IMR-90 (cell line): ENCODE measurements at regions not wholly inside any gene's neighbourhood (a gene's known extent, or its start where the extent isn't known, plus 50 kb on each side); places are given as distances from the start of the nearest gene placed in this dataset.

Source experiments
- ATAC-seq: fragments of 200-7000 bp; cut with Tn5 transposase; 2 replicates; pipeline ENCODE4 v1.9.1; 2020; ENCODE audit warnings: low read depth, mild to moderate bottlenecking, moderate library complexity
- BruUV-seq: library from RNA; stranded (reverse); fragments of 400-500 nt; replicated peaks from 2 replicates; lab custom pipeline; 2021; lab: Mats Ljungman, UMichigan
- CTCF ChIA-PET: fragments of 300-600 bp; formaldehyde crosslinking; extraction: SDS; loops from one replicate; lab custom pipeline; 2021; ENCODE audit warnings: antibody characterized with exemption; lab: Yijun Ruan, JAX
- POLR2A ChIA-PET: fragments of 300-600 bp; sonication (Branson Sonifier 250); formaldehyde crosslinking; loops from one replicate; lab custom pipeline; 2022; ENCODE audit warnings: antibody characterized with exemption; ENCODE audit not compliant: unreplicated experiment; lab: Charles Lee
- DNase-seq: peaks from one replicate; pipeline ENCODE4 v3.0.0; 2013
- H2AFZ ChIP-seq: replicated peaks from 2 replicates; pipeline ENCODE3; 2013; ENCODE audit warnings: low read length, mild to moderate bottlenecking; ENCODE audit not compliant: poor library complexity
- H2AK5ac ChIP-seq: 2 replicates; pipeline ENCODE4 v1.6.1; 2013; ENCODE audit warnings: low read depth, low read length, inconsistent platforms
- H2AK9ac ChIP-seq: replicated peaks from 2 replicates; pipeline ENCODE3; 2013; ENCODE audit warnings: mild to moderate bottlenecking, low read depth, low read length, moderate library complexity; ENCODE audit not compliant: poor library complexity
- H2BK120ac ChIP-seq: 2 replicates; pipeline ENCODE4 v1.6.1; 2013; ENCODE audit warnings: low read depth, low read length, inconsistent platforms
- H2BK15ac ChIP-seq: 3 replicates; pipeline ENCODE4 v1.6.1; 2013; ENCODE audit warnings: low read depth, low read length, inconsistent platforms
- H2BK20ac ChIP-seq: 2 replicates; pipeline ENCODE4 v1.6.1; 2013; ENCODE audit warnings: low read depth, mild to moderate bottlenecking, inconsistent platforms, low read length, moderate library complexity
- H2BK5ac ChIP-seq: 2 replicates; pipeline ENCODE4 v1.6.1; 2013; ENCODE audit warnings: mild to moderate bottlenecking, low read depth, low read length, inconsistent platforms; ENCODE audit not compliant: poor library complexity, severe bottlenecking
- H3K14ac ChIP-seq: replicated peaks from 2 replicates; pipeline ENCODE4 v1.6.1; 2013; ENCODE audit warnings: low read depth, low read length, inconsistent platforms
- H3K18ac ChIP-seq: 2 replicates; pipeline ENCODE4 v1.6.1; 2013; ENCODE audit warnings: low read depth, low read length, control low read depth
- H3K23ac ChIP-seq: 2 replicates; pipeline ENCODE4 v1.6.1; 2013; ENCODE audit warnings: low read depth, low read length, inconsistent platforms
- H3K27ac ChIP-seq: 2 replicates; pipeline ENCODE4 v1.5.1; 2013; ENCODE audit warnings: mild to moderate bottlenecking, control low read depth, low read length; ENCODE audit not compliant: insufficient read depth
- H3K27me3 ChIP-seq: 2 replicates; pipeline ENCODE4 v1.6.1; 2013; ENCODE audit warnings: low read length; ENCODE audit not compliant: control insufficient read depth, insufficient read depth
- H3K36me3 ChIP-seq: 2 replicates; pipeline ENCODE4 v1.6.1; 2013; ENCODE audit warnings: low read length, mixed read lengths; ENCODE audit not compliant: control insufficient read depth, insufficient read depth
- H3K4ac ChIP-seq: 2 replicates; pipeline ENCODE4 v1.6.1; 2013; ENCODE audit warnings: low read depth, low read length, inconsistent platforms
- H3K4me1 ChIP-seq: 2 replicates; pipeline ENCODE4 v1.6.1; 2013; ENCODE audit warnings: low read length, mixed read lengths; ENCODE audit not compliant: control insufficient read depth, insufficient read depth
- H3K4me2 ChIP-seq: 2 replicates; pipeline ENCODE4 v1.6.1; 2013; ENCODE audit warnings: low read depth, mild to moderate bottlenecking, control low read depth, low read length, moderate library complexity
- H3K4me3 ChIP-seq: 2 replicates; pipeline ENCODE4 v1.5.1; 2013; ENCODE audit warnings: low read depth, mild to moderate bottlenecking, control low read depth, low read length, moderate library complexity; ENCODE audit not compliant: insufficient read depth
- H3K56ac ChIP-seq: 2 replicates; pipeline ENCODE4 v1.6.1; 2013; ENCODE audit warnings: low read length, inconsistent platforms; ENCODE audit not compliant: insufficient read depth; ENCODE audit errors: extremely low read depth
- H3K79me1 ChIP-seq, 2 experiments: 2 replicates each; pipeline ENCODE4 v1.6.1; 2013; ENCODE audit warnings: low read length in 2 of 2, inconsistent platforms in 1 of 2, low read depth in 1 of 2
- H3K9ac ChIP-seq: 2 replicates; pipeline ENCODE4 v1.6.1; 2013; ENCODE audit warnings: low read depth, low read length, control low read depth
- H3K9me1 ChIP-seq: 2 replicates; pipeline ENCODE4 v1.6.1; 2013; ENCODE audit warnings: low read length, inconsistent platforms; ENCODE audit not compliant: insufficient read depth
- H3K9me3 ChIP-seq: 2 replicates; pipeline ENCODE4 v1.6.1; 2013; ENCODE audit warnings: low read length; ENCODE audit not compliant: control insufficient read depth, insufficient read depth
- H4K20me1 ChIP-seq: 2 replicates; pipeline ENCODE4 v1.6.1; 2013; ENCODE audit warnings: low read length, inconsistent platforms; ENCODE audit not compliant: insufficient read depth
- H4K5ac ChIP-seq: 2 replicates; pipeline ENCODE4 v1.6.1; 2013; ENCODE audit warnings: mild to moderate bottlenecking, low read depth, low read length, control low read depth
- H4K8ac ChIP-seq, 2 experiments: 2 replicates each; pipeline ENCODE4 v1.6.1; 2013; ENCODE audit warnings: low read depth in 2 of 2, low read length in 2 of 2, control low read depth in 1 of 2, inconsistent platforms in 1 of 2
- H4K91ac ChIP-seq: 2 replicates; pipeline ENCODE4 v1.6.1; 2013; ENCODE audit warnings: low read depth, low read length, inconsistent platforms; ENCODE audit not compliant: insufficient read depth
- BHLHE40 ChIP-seq: fragments of 150-350 bp; IDR thresholded peaks from 2 replicates; pipeline ENCODE4 v1.6.1; 2016; ENCODE audit warnings: mild to moderate bottlenecking, low read depth, low read length
- CEBPB ChIP-seq: IDR thresholded peaks from 2 replicates; pipeline ENCODE4 v1.6.1; 2012; ENCODE audit warnings: low read depth, low read length, improper control_type of control experiment
- CHD1 ChIP-seq: IDR thresholded peaks from 2 replicates; pipeline ENCODE4 v1.6.1; 2012; ENCODE audit warnings: low read depth, low read length, improper control_type of control experiment
- CTCF ChIP-seq: conservative IDR thresholded peaks from 2 replicates; pipeline ENCODE4 v1.5.1; 2012; ENCODE audit warnings: mild to moderate bottlenecking, low read depth, low read length, improper control_type of control experiment
- ELK1 ChIP-seq: fragments of 150-350 bp; IDR thresholded peaks from 2 replicates; pipeline ENCODE4 v1.6.1; 2016; ENCODE audit warnings: low read depth, mild to moderate bottlenecking, low read length, moderate library complexity, borderline replicate concordance
- FOS ChIP-seq: fragments of 150-350 bp; IDR thresholded peaks from 2 replicates; pipeline ENCODE4 v1.6.1; 2016; ENCODE audit warnings: low read depth, low read length
- MAFK ChIP-seq: IDR thresholded peaks from 2 replicates; pipeline ENCODE4 v1.6.1; 2012; ENCODE audit warnings: low read depth, low read length, improper control_type of control experiment
- MAZ ChIP-seq: IDR thresholded peaks from 2 replicates; pipeline ENCODE4 v1.6.1; 2012; ENCODE audit warnings: low read depth, mild to moderate bottlenecking, low read length, improper control_type of control experiment, moderate library complexity, borderline replicate concordance
- MXI1 ChIP-seq: IDR thresholded peaks from 2 replicates; pipeline ENCODE4 v1.6.1; 2012; ENCODE audit warnings: low read depth, mild to moderate bottlenecking, low read length, moderate library complexity, borderline replicate concordance
- NFE2L2 ChIP-seq: fragments of 150-350 bp; IDR thresholded peaks from 2 replicates; pipeline ENCODE4 v1.6.1; 2016; ENCODE audit warnings: low read depth, mild to moderate bottlenecking, low read length
- POLR2A ChIP-seq: IDR thresholded peaks from 2 replicates; pipeline ENCODE4 v1.6.1; 2012; ENCODE audit warnings: mild to moderate bottlenecking, low read depth, low read length
- RAD21 ChIP-seq: IDR thresholded peaks from 2 replicates; pipeline ENCODE4 v1.6.1; 2012; ENCODE audit warnings: low read length, improper control_type of control experiment
- RFX5 ChIP-seq: IDR thresholded peaks from 2 replicates; pipeline ENCODE4 v1.8.0; 2012; ENCODE audit warnings: low read depth, mild to moderate bottlenecking, low read length, moderate library complexity
- USF2 ChIP-seq: fragments of 150-350 bp; IDR thresholded peaks from 2 replicates; pipeline ENCODE4 v1.6.1; 2017; ENCODE audit warnings: mild to moderate bottlenecking, antibody characterized with exemption, low read length, low read depth
- WGBS, 2 experiments: methylation state at CpG; one replicate each; pipeline versions ENCODE4 v1.1.5 to v1.1.7; 2013; ENCODE audit warnings: missing lambda C conversion rate in 2 of 2; ENCODE audit not compliant: insufficient read length in 1 of 2; ENCODE audit errors: extremely low coverage in 2 of 2; 5-methylcytosine and 5-hydroxymethylcytosine counted together
- dilution Hi-C: fragments of 300-500 bp; cut with HindIII; formaldehyde crosslinking; loops from one replicate; pipeline ENCODE4 v1.14.3; 2018; ENCODE audit warnings: low sequenced_read_pairs; ENCODE audit not compliant: unreplicated experiment
- in situ Hi-C: fragments of 300-500 bp; cut with MboI; formaldehyde crosslinking; loops from 3 replicates; pipeline ENCODE4 v1.14.3; 2019; ENCODE audit warnings: low sequenced_read_pairs, inconsistent platforms, mixed read lengths
- intact Hi-C: fragments of 100-400 bp; cut with micrococcal nuclease; formaldehyde crosslinking; loops from 2 replicates; pipeline ENCODE4 v1.10.0; 2022

GRCh38 chr5:117131048-117131679 lies 556.5 kb upstream of the SEMA6A start:
- intact Hi-C loops: no loop called here
- WGBS, 2 experiments: 50% methylated on average over 1 of the region's 3 CpGs; no CpG with 5 or more reads in 1 of the 2 experiments
- no peak overlapping the region for H3K23ac ChIP-seq
- H3K9me3 ChIP-seq: peaks cover 1% of the 10 kb centered on the region; the same call in 1 of the 2 replicates
- no peak overlapping the region for H3K14ac ChIP-seq
- H3K36me3 ChIP-seq: no peaks in the 10 kb centered on the region
- TF ChIP-seq FOS (no peak), NFE2L2 (no peak), MAFK (no peak), MAZ (no peak), CHD1 (no peak), RAD21 (no peak), CEBPB (no peak), ELK1 (no peak), MXI1 (no peak), CTCF (no peak), POLR2A (no peak), USF2 (no peak), BHLHE40 (no peak), RFX5 (no peak)
- dilution Hi-C loops: no loop called here
- no peak overlapping the region for H3K4me2 ChIP-seq
- no peak overlapping the region for H2AFZ ChIP-seq
- H2BK120ac ChIP-seq: no peak overlapping the region
- no peaks in the 10 kb centered on the region for H3K4me1 ChIP-seq
- ChIA-PET CTCF (no interaction called here), POLR2A (no interaction called here)
- H2BK5ac ChIP-seq: no peak overlapping the region
- H3K4me3 ChIP-seq: no peak overlapping the region
- H3K56ac ChIP-seq: no peak overlapping the region
- in situ Hi-C loops: no loop called here
- H3K27ac ChIP-seq: no peak overlapping the region
- no peak for ATAC-seq
- no peak for DNase-seq
- no peaks in the 10 kb centered on the region for H3K27me3 ChIP-seq
- H3K79me1 ChIP-seq: no peaks in the 10 kb centered on the region
- BruUV-seq: no TSS peak
- H2BK20ac ChIP-seq: no peak overlapping the region
- no peak overlapping the region for H2AK5ac ChIP-seq
- H4K8ac ChIP-seq: no peak overlapping the region
- H4K20me1 ChIP-seq: no peaks in the 10 kb centered on the region
- H4K91ac ChIP-seq: no peak overlapping the region
- no peak overlapping the region for H3K4ac ChIP-seq
- no peak overlapping the region for H2BK15ac ChIP-seq
- H4K5ac ChIP-seq: no peak overlapping the region
- H3K9me1 ChIP-seq: no peaks in the 10 kb centered on the region
- H3K9ac ChIP-seq: no peak overlapping the region
- no peak overlapping the region for H2AK9ac ChIP-seq
- no peak overlapping the region for H3K18ac ChIP-seq
